HFFc6 (cell line): ENCODE measurements at regions not wholly inside any gene's neighbourhood (a gene's known extent, or its start where the extent isn't known, plus 50 kb on each side); places are given as distances from the start of the nearest gene placed in this dataset.
"Not testable (repeated sequence)": the region's sequence is repeated elsewhere in the genome, so short reads cannot be mapped to it uniquely, and the experiment has no call there.

Experiments
- DNase-seq: peaks from one replicate; pipeline ENCODE4 v3.0.0-alpha.2; 2018
- H3K27ac Mint-ChIP-seq: 2 replicates; pipeline ENCODE4 v1.8.0; 2020; ENCODE audit warnings: mild to moderate bottlenecking, mixed read lengths
- H3K27me3 Mint-ChIP-seq: 2 replicates; pipeline ENCODE4 v1.8.0; 2021; ENCODE audit warnings: mild to moderate bottlenecking, moderate library complexity, mixed read lengths; ENCODE audit not compliant: insufficient read depth
- H3K36me3 Mint-ChIP-seq: 2 replicates; pipeline ENCODE4 v1.8.0; 2021; ENCODE audit warnings: low read depth, mixed read lengths
- H3K4me1 Mint-ChIP-seq: 2 replicates; pipeline ENCODE4 v1.8.0; 2020; ENCODE audit warnings: low read depth, mixed read lengths
- H3K4me3 Mint-ChIP-seq: 2 replicates; pipeline ENCODE4 v1.8.0; 2020; ENCODE audit warnings: mild to moderate bottlenecking, moderate library complexity, mixed read lengths
- H3K9me3 Mint-ChIP-seq: 2 replicates; pipeline ENCODE4 v1.8.0; 2020; ENCODE audit warnings: mild to moderate bottlenecking, mixed read lengths
- TF ChIP-seq, protein P1 (sequence below): fragments of 200-600 bp; sonication (generic); IDR thresholded peaks from 2 replicates; pipeline ENCODE4 v1.5.0; 2021; ENCODE audit warnings: antibody characterized with exemption, mild to moderate bottlenecking

DNA sequence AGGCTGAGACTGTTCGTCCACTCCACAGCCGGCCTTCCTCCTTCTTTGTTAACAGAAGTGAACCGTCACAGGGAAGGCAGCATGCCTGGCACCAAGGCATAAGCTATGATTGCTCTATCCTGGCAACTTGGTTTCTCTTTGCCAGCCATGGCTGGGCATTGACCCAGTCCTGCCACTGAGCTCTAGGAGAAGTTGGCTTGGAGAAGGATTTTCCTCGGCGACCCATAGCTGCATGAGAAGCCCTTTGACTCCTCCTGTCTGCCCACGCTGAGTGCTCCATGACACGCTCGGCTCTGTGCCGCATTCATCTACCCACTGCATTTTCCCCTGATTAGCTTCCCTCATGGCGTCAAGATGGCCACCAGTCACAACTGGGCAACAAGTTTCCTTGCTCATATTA lies 111.8 kb upstream of the EXOC2 start:
- TF ChIP-seq, protein P1, sequence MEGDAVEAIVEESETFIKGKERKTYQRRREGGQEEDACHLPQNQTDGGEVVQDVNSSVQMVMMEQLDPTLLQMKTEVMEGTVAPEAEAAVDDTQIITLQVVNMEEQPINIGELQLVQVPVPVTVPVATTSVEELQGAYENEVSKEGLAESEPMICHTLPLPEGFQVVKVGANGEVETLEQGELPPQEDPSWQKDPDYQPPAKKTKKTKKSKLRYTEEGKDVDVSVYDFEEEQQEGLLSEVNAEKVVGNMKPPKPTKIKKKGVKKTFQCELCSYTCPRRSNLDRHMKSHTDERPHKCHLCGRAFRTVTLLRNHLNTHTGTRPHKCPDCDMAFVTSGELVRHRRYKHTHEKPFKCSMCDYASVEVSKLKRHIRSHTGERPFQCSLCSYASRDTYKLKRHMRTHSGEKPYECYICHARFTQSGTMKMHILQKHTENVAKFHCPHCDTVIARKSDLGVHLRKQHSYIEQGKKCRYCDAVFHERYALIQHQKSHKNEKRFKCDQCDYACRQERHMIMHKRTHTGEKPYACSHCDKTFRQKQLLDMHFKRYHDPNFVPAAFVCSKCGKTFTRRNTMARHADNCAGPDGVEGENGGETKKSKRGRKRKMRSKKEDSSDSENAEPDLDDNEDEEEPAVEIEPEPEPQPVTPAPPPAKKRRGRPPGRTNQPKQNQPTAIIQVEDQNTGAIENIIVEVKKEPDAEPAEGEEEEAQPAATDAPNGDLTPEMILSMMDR: no peak
- Mint-ChIP-seq H3K27ac (no peak overlapping the region), H3K27me3 (peaks cover 14% of the 10 kb centered on the region), H3K4me3 (no peak overlapping the region), H3K9me3 (no peaks in the 10 kb centered on the region), H3K36me3 (no peaks in the 10 kb centered on the region), H3K4me1 (no peaks in the 10 kb centered on the region)
- no peak for DNase-seq

DNA sequence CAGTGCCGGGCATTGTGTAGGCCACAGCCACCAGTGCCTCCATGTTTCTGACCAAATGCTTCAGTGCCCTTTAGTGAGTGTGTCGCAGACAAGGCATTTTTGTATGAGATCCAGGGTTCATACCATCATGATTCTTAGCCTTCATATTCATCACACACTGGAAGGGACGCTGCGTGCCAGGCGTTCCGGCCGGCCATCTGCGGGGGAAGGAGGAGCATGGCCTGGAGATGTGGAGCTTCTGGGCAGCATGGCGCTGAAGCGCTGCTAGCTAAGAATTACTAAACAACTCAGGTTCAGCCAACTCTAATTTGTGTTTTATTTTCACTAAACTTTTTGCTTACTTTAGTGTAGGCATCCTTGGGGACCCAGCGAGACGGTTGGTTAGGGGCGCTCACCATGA lies 111.4 kb upstream of the EXOC2 start:
- Mint-ChIP-seq H3K4me1 (no peaks in the 10 kb centered on the region), H3K27me3 (peaks cover 14% of the 10 kb centered on the region), H3K36me3 (no peaks in the 10 kb centered on the region), H3K9me3 (no peaks in the 10 kb centered on the region), H3K4me3 (no peak overlapping the region), H3K27ac (no peak overlapping the region)
- no peak for DNase-seq
- TF ChIP-seq, protein P1: no peak

DNA sequence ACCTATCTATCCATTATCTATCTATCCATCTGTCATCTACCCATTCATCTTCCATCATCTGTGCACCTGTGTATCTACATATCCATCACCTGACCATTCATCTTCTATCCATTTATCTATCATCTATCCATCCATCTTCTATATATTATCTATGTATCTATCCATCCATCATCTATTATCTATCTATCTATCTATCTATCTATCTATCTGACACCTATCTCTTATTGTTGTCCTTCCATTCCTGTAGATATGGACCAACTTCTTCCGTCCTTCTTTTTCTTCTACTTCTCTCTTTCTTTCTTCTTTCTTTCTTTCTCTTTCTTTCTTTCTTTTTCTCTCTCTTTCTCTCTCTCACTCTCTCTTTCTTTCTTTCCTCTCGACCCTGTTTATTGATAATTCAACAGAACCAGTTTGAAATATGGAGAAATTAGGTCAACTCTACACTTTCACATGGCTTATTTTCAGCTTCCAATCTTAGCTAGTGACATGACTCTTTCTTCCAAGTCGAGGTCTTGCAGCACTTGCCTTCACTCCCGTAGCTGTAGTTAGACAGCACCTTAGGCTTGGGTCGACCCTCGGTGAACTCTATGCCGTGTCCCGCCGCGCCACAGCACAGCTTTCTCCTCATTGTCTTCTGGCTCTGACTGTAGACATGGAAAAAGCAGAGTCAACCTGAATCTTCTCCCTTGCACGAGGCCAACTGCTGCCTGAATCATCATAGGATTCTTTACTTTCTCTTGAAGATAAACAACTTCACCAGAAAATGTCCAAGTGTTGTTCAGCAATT lies 110.4 kb upstream of the EXOC2 start:
- H3K9me3 Mint-ChIP-seq: no peaks in the 10 kb centered on the region
- no peak for DNase-seq
- TF ChIP-seq, protein P1: no peak
- no peak overlapping the region for H3K27ac Mint-ChIP-seq
- H3K4me1 Mint-ChIP-seq: no peaks in the 10 kb centered on the region
- H3K36me3 Mint-ChIP-seq: no peaks in the 10 kb centered on the region
- H3K4me3 Mint-ChIP-seq: no peak overlapping the region
- H3K27me3 Mint-ChIP-seq: peaks cover 14% of the 10 kb centered on the region

DNA sequence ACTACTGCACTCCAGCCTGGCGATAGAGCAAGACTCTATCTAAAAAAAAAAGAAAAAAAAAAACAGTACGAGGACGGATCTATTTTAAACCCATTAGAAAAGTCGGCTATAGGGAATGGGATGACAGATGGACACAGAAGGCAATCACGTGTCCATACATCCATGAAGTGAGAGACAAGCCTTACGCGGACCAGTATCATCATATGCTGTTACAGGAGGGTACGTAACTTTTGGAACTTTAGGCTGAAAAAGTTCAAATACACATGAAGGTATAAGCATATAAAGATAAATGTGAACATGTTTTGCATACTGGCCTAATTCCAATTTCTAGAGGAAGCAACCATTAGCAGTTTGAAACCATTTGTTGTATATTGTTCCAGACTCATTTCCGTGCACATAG lies 109.8 kb upstream of the EXOC2 start:
- H3K4me3 Mint-ChIP-seq: no peak overlapping the region
- no peaks in the 10 kb centered on the region for H3K9me3 Mint-ChIP-seq
- H3K27ac Mint-ChIP-seq: no peak overlapping the region
- TF ChIP-seq, protein P1: no peak
- H3K27me3 Mint-ChIP-seq: peaks cover 16% of the 10 kb centered on the region
- H3K36me3 Mint-ChIP-seq: no peaks in the 10 kb centered on the region
- no peaks in the 10 kb centered on the region for H3K4me1 Mint-ChIP-seq
- no peak for DNase-seq

DNA sequence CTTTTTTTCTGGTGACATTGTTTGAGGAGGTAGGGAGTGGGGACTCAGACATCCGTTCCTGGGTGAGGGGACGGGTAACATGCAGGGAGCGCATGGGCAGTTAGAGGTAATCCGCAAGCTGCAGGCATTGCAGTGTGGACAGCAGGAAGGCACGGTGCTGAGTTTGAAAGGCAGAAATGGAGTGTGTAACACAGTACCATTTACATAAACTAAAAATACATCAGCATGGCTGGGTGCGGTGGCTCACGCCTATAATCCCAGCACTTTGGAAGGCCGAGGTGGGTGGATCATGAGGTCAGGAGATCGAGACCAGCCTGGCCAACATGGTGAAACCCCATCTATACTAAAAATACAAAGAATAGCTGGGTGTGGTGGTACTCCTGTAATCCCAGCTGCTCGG lies 109.3 kb upstream of the EXOC2 start:
- H3K4me1 Mint-ChIP-seq, H3K9me3 Mint-ChIP-seq, H3K36me3 Mint-ChIP-seq, DNase-seq, H3K4me3 Mint-ChIP-seq, H3K27ac Mint-ChIP-seq: not testable (repeated sequence)
- H3K27me3 Mint-ChIP-seq: peaks cover 17% of the 10 kb centered on the region

DNA sequence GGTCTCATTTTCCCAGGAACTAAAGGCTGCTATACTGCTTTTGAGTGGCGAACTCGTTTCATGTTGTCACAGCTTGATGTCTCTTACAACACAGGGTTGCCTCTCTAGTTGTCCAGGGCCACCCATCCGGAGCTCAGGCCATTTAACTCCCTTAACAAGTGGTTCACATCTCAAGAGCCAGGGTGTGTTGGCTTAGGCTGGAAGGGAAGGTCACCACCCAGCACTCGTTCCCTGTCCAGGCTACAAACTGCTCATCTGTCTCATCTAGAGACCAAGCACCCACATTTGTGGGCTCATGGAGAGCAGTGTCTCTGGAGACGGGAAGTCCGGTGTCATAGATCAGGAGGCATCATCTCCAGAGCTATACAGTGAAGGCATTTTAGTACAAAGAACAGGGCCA lies 106.8 kb upstream of the EXOC2 start:
- Mint-ChIP-seq H3K4me1 (no peaks in the 10 kb centered on the region), H3K4me3 (no peak overlapping the region), H3K27ac (no peak overlapping the region), H3K27me3 (peaks cover 12% of the 10 kb centered on the region), H3K9me3 (no peaks in the 10 kb centered on the region), H3K36me3 (no peaks in the 10 kb centered on the region)
- TF ChIP-seq, protein P1: no peak
- no peak for DNase-seq
